Transverse colon (tissue), 4 donors: ENCODE measurements at regions not wholly inside any gene's neighbourhood (a gene's known extent, or its start where the extent isn't known, plus 50 kb on each side); places are given as distances from the start of the nearest gene placed in this dataset.
"Not testable (repeated sequence)": the region's sequence is repeated elsewhere in the genome, so short reads cannot be mapped to it uniquely, and the experiment has no call there.

Source experiments
- DNase-seq: peaks from one replicate; pipeline ENCODE4 v3.0.0-alpha.2; 2019
- H3K27ac ChIP-seq, 4 donors: fragments of 200-600 bp; sonication (generic); 2 replicates each; pipeline ENCODE4 v1.5.1; 2016 to 2018; ENCODE audit warnings: inconsistent platforms in 4 of 4
- H3K27me3 ChIP-seq: fragments of 200-600 bp; sonication (generic); 2 replicates; pipeline ENCODE4 v1.5.1; 2017; ENCODE audit warnings: inconsistent platforms
- H3K36me3 ChIP-seq, 4 donors: fragments of 200-600 bp; sonication (generic); 2 replicates each; pipeline ENCODE4 v1.5.1; 2017 to 2019; ENCODE audit warnings: inconsistent platforms in 4 of 4
- H3K4me1 ChIP-seq, 4 donors: fragments of 200-600 bp; sonication (generic); 2 replicates each; pipeline ENCODE4 v1.5.1; 2017 to 2020; ENCODE audit warnings: inconsistent platforms in 4 of 4
- H3K4me3 ChIP-seq, 4 donors: fragments of 200-600 bp; sonication (generic); 1 replicate in 1 of 4; 2 replicates in 3 of 4; pipeline versions ENCODE4 v1.5.1 to v1.6.1; 2017 to 2019; ENCODE audit warnings: inconsistent platforms in 4 of 4
- H3K9me3 ChIP-seq, 2 donors: fragments of 200-600 bp; sonication (generic); 2 replicates each; pipeline ENCODE4 v1.5.1; 2017 to 2019; ENCODE audit warnings: inconsistent platforms in 2 of 2
- EP300 ChIP-seq: sonication (generic); formaldehyde crosslinking; IDR thresholded peaks from one replicate; pipeline ENCODE4 v1.6.1; 2017; ENCODE audit warnings: antibody characterized with exemption, low read depth
- POLR2A ChIP-seq: fragments of 450-650 bp; IDR thresholded peaks from one replicate; pipeline ENCODE4 v1.6.1; 2016; ENCODE audit warnings: antibody characterized with exemption, mild to moderate bottlenecking, moderate library complexity
- POLR2AphosphoS5 ChIP-seq, 3 donors: sonication (generic); formaldehyde crosslinking; IDR thresholded peaks; one replicate each; pipeline ENCODE4 v1.6.1; 2016; ENCODE audit warnings: antibody characterized with exemption in 3 of 3
- WGBS, 2 donors: methylation state at CpG; one replicate each; pipeline ENCODE4 v1.1.5; 2018; ENCODE audit warnings: low coverage in 1 of 2; 5-methylcytosine and 5-hydroxymethylcytosine counted together
- in situ Hi-C, 4 donors: fragments of 200-750 bp; cut with MboI; loops; one replicate each; pipeline versions ENCODE4 v1.15.0 to v1.15.1; 2017; ENCODE audit warnings: low sequenced_read_pairs in 3 of 4, low pct_ligation_motif_present in 1 of 4, low pct_unique_long_range_greater_than_20kb in 1 of 4
- intact Hi-C: fragments of 100-400 bp; cut with DNase I; formaldehyde crosslinking; loops from one replicate; pipeline ENCODE4 v1.15.1; 2023; ENCODE audit warnings: low total_unique reads
- TF ChIP-seq, protein P1 (sequence below), 5 experiments: fragments of 200-600 bp in 3 of 5; fragments of 450-650 bp in 2 of 5; sonication (generic) in 3 of 5; IDR thresholded peaks; 1 replicate in 2 of 5; 2 replicates in 3 of 5; pipeline ENCODE4 v1.5.1; 2016 to 2017; ENCODE audit warnings: antibody characterized with exemption in 5 of 5, inconsistent platforms in 3 of 5, mild to moderate bottlenecking in 2 of 5, moderate library complexity in 1 of 5

GRCh38 chrX:10990976-10991375 lies 120.2 kb upstream of the HCCS start:
- Histone ChIP-seq H3K9me3 (no peaks in the 10 kb centered on the region), H3K4me1 (no peaks in the 10 kb centered on the region), H3K27ac (no peak overlapping the region), H3K36me3 (no peaks in the 10 kb centered on the region), H3K27me3 (no peaks in the 10 kb centered on the region), H3K4me3 (no peak overlapping the region)
- in situ Hi-C loops, result no loop called here
- 71 to 78% methylated on average over 1 to 4 of the region's 4 CpGs for whole genome bisulfite sequencing, 2 donors
- no peak for TF ChIP-seq EP300
- TF ChIP-seq, protein P1, sequence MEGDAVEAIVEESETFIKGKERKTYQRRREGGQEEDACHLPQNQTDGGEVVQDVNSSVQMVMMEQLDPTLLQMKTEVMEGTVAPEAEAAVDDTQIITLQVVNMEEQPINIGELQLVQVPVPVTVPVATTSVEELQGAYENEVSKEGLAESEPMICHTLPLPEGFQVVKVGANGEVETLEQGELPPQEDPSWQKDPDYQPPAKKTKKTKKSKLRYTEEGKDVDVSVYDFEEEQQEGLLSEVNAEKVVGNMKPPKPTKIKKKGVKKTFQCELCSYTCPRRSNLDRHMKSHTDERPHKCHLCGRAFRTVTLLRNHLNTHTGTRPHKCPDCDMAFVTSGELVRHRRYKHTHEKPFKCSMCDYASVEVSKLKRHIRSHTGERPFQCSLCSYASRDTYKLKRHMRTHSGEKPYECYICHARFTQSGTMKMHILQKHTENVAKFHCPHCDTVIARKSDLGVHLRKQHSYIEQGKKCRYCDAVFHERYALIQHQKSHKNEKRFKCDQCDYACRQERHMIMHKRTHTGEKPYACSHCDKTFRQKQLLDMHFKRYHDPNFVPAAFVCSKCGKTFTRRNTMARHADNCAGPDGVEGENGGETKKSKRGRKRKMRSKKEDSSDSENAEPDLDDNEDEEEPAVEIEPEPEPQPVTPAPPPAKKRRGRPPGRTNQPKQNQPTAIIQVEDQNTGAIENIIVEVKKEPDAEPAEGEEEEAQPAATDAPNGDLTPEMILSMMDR (IDR thresholded peaks at IDR 0.05), result no peak
- no peak for TF ChIP-seq POLR2A
- no peak for TF ChIP-seq POLR2AphosphoS5 (IDR thresholded peaks at IDR 0.05)
- intact Hi-C loops, result no loop called here
- DNase-seq, result no peak

GRCh38 chrX:10992110-10992509 lies 119.0 kb upstream of the HCCS start:
- H3K27me3 ChIP-seq, result no peaks in the 10 kb centered on the region
- no peak for TF ChIP-seq EP300
- no peak for TF ChIP-seq POLR2AphosphoS5 (IDR thresholded peaks at IDR 0.05)
- TF ChIP-seq POLR2A, result no peak
- TF ChIP-seq, protein P1 (IDR thresholded peaks at IDR 0.05), result no peak
- no peaks in the 10 kb centered on the region for H3K4me1 ChIP-seq
- intact Hi-C loops (no loop called here), in situ Hi-C loops (no loop called here)
- no peak for DNase-seq
- no peaks in the 10 kb centered on the region for H3K9me3 ChIP-seq
- no peaks in the 10 kb centered on the region for H3K36me3 ChIP-seq
- no peak overlapping the region for H3K4me3 ChIP-seq
- no peak overlapping the region for H3K27ac ChIP-seq
- WGBS, 2 donors, result 62% methylated on average over 1 of the region's 1 CpG; no CpG with 5 or more reads in 1 of the 2 donors

DNA sequence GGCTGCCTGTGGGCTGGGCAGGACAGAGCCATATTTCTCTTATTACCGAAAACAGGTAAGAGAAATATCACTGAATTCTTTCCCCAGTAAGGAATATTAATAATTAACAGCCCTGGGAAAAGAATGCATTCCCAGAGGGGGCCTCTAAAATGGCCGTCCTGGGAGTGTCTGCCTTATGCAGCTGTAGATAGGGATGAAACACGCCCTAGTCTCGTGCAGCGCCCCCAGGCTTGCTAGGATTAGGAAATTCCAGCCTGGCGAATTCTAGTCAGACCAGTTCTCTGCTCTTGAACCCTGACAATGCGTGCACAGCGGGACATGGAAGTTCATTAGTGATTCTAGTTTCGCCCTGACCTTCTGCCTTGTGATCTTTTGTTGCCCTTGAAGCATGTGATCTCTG lies 104.1 kb upstream of the HCCS start:
- H3K27ac ChIP-seq, intact Hi-C loops, H3K27me3 ChIP-seq, H3K4me3 ChIP-seq, H3K36me3 ChIP-seq, DNase-seq, H3K4me1 ChIP-seq, in situ Hi-C loops, H3K9me3 ChIP-seq: not testable (repeated sequence)
- WGBS, 2 donors, result 77% methylated on average over 9 of the region's 9 CpGs; no CpG with 5 or more reads in 1 of the 2 donors

- intact Hi-C loops, result no loop called here
- Histone ChIP-seq H3K27me3 (no peaks in the 10 kb centered on the region), H3K27ac (no peak overlapping the region), H3K9me3 (no peaks in the 10 kb centered on the region), H3K4me3 (no peak overlapping the region), H3K36me3 (no peaks in the 10 kb centered on the region), H3K4me1 (no peaks in the 10 kb centered on the region)
- in situ Hi-C loops, result no loop called here
- DNase-seq, result no peak
- no peak for TF ChIP-seq EP300
- no peak for TF ChIP-seq POLR2A
- TF ChIP-seq, protein P1 (IDR thresholded peaks at IDR 0.05), result no peak
- no peak for TF ChIP-seq POLR2AphosphoS5 (IDR thresholded peaks at IDR 0.05)
- WGBS, 2 donors, result 65% methylated on average over 1 of the region's 1 CpG; no CpG with 5 or more reads in 1 of the 2 donors
Observed at GRCh38 chrX:11010476-11010875, 100.7 kb upstream of the HCCS start.

DNA sequence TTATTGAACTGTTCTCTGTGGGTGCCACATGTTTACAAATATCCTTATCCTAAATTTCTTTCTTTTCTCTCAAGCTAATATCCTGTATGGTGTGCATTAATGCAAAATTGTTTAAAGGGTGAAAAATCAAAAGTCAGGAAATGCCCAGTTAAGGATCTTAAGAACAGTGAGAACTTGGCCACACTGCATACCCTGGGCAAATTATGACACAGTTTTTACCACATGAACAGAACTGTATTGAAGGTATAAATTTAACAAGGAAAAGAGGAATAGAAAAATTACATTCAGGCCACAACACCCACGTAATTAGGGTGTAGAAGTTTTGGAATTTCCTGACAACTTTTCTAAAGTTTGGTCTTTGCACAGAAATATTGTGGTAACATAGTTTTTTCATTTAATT lies 94.4 kb upstream of the HCCS start:
- 40 to 43% methylated on average over 1 of the region's 1 CpG for WGBS, 2 donors
- in situ Hi-C loops, result no loop called here

DNA sequence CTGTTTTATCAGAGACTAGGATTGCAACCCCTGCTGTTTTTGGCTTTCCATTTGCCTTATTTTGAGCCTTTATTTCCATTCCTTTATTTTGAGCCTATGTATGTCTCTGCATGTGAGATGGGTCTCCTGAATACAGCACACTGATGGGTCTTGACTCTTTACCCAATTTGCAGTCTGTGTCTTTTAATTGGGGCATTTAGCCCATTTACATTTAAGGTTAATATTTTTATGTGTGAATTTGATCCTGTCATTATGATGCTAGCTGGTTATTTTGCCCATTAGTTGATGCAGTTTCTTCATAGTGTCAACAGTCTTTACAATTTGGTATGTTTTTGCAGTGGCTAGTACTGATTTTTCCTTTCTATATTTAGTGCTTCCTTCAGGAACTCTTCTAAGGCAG lies 88.5 kb upstream of the HCCS start:
- H3K36me3 ChIP-seq, H3K9me3 ChIP-seq, in situ Hi-C loops: not testable (repeated sequence)

More for the DNA sequence above, 94.4 kb upstream of the HCCS start:
- DNase-seq, result no peak
- Histone ChIP-seq H3K4me3 (no peak overlapping the region), H3K27ac (no peak overlapping the region), H3K4me1 (no peaks in the 10 kb centered on the region), H3K36me3 (no peaks in the 10 kb centered on the region), H3K27me3 (no peaks in the 10 kb centered on the region), H3K9me3 (no peaks in the 10 kb centered on the region)
- TF ChIP-seq, protein P1 (IDR thresholded peaks at IDR 0.05), result no peak
- TF ChIP-seq POLR2A, result no peak
- no peak for TF ChIP-seq POLR2AphosphoS5 (IDR thresholded peaks at IDR 0.05)
- no peak for TF ChIP-seq EP300
- intact Hi-C loops, result no loop called here

More for the DNA sequence above, 88.5 kb upstream of the HCCS start:
- H3K27ac ChIP-seq, intact Hi-C loops, H3K4me3 ChIP-seq, H3K27me3 ChIP-seq, H3K4me1 ChIP-seq, DNase-seq: not testable (repeated sequence)
